Thyroid gland (tissue), 4 donors: ENCODE measurements at regions not wholly inside any gene's neighbourhood (a gene's known extent, or its start where the extent isn't known, plus 50 kb on each side); places are given as distances from the start of the nearest gene placed in this dataset.

Source experiments
- DNase-seq, 2 donors: peaks; one replicate each; pipeline ENCODE4 v3.0.0-alpha.2; 2019
- H3K27ac ChIP-seq, 3 donors: fragments of 200-600 bp; sonication (generic); 1 replicate in 2 of 3; 2 replicates in 1 of 3; pipeline ENCODE4 v1.5.1; 2016 to 2019; ENCODE audit warnings: mild to moderate bottlenecking in 1 of 3, moderate library complexity in 1 of 3
- H3K27me3 ChIP-seq: fragments of 200-600 bp; sonication (generic); one replicate; pipeline ENCODE4 v1.5.1; 2019
- H3K36me3 ChIP-seq, 2 donors: fragments of 200-600 bp; sonication (generic); one replicate each; pipeline ENCODE4 v1.5.1; 2016 to 2019
- H3K4me1 ChIP-seq, 2 donors: fragments of 200-600 bp; sonication (generic); one replicate each; pipeline ENCODE4 v1.5.1; 2017 to 2019
- H3K4me3 ChIP-seq, 3 donors: fragments of 200-600 bp; sonication (generic); replicated peaks in 1 of 3; 1 replicate in 2 of 3; 2 replicates in 1 of 3; pipeline ENCODE4 v1.5.1; 2016; ENCODE audit warnings: mild to moderate bottlenecking in 1 of 3
- H3K9me3 ChIP-seq: fragments of 200-600 bp; sonication (generic); one replicate; pipeline ENCODE4 v1.5.1; 2017
- CTCF ChIP-seq, 6 experiments: fragments of 200-600 bp in 3 of 6; fragments of 450-650 bp in 3 of 6; sonication (generic) in 3 of 6; IDR thresholded peaks; one replicate each; pipeline ENCODE4 v1.5.1; 2016 to 2019; ENCODE audit warnings: antibody characterized with exemption in 6 of 6, mild to moderate bottlenecking in 2 of 6, inconsistent platforms in 1 of 6, moderate library complexity in 1 of 6
- POLR2A ChIP-seq, 2 donors: fragments of 450-650 bp; IDR thresholded peaks; one replicate each; pipeline ENCODE4 v1.6.1; 2017; ENCODE audit warnings: antibody characterized with exemption in 2 of 2, mild to moderate bottlenecking in 2 of 2, moderate library complexity in 1 of 2
- WGBS, 2 donors: methylation state at CpG; one replicate each; pipeline ENCODE4 v1.1.5; 2017; 5-methylcytosine and 5-hydroxymethylcytosine counted together
- intact Hi-C: fragments of 100-400 bp; cut with DNase I; formaldehyde crosslinking; loops from one replicate; pipeline ENCODE4 v1.15.1; 2023

- H3K27me3 ChIP-seq, result no peaks in the 10 kb centered on the region
These were observed 752.9 kb upstream of the CT83 start for GRCh38 chrX:117215683-117216082.

GRCh38 chrX:117196481-117196880 is 733.7 kb upstream of the CT83 start:
- H3K9me3 ChIP-seq, result no peaks in the 10 kb centered on the region
- DNase-seq, result no peak
- intact Hi-C loops, result no loop called here
- H3K4me1 ChIP-seq, result no peaks in the 10 kb centered on the region
- no peaks in the 10 kb centered on the region for H3K36me3 ChIP-seq
- TF ChIP-seq CTCF (IDR thresholded peaks at IDR 0.05) (no peak), POLR2A (IDR thresholded peaks at IDR 0.05) (no peak)
- 41 to 54% methylated on average over 2 to 3 of the region's 3 CpGs for WGBS, 2 donors
- no peak overlapping the region for H3K27ac ChIP-seq
- no peak overlapping the region for H3K4me3 ChIP-seq
- no peaks in the 10 kb centered on the region for H3K27me3 ChIP-seq

More at GRCh38 chrX:117215683-117216082, 752.9 kb upstream of the CT83 start:
- TF ChIP-seq POLR2A (IDR thresholded peaks at IDR 0.05) (no peak), CTCF (IDR thresholded peaks at IDR 0.05) (no peak)
- H3K9me3 ChIP-seq, result no peaks in the 10 kb centered on the region
- intact Hi-C loops, result no loop called here
- H3K36me3 ChIP-seq, result no peaks in the 10 kb centered on the region
- no peaks in the 10 kb centered on the region for H3K4me1 ChIP-seq
- H3K4me3 ChIP-seq, result no peak overlapping the region
- DNase-seq, result no peak
- WGBS, 2 donors, result 83 to 85% methylated on average over 1 of the region's 1 CpG
- no peak overlapping the region for H3K27ac ChIP-seq

GRCh38 chrX:117147249-117147648 is 684.5 kb upstream of the CT83 start:
- no peak for DNase-seq

GRCh38 chrX:117138070-117138469 is 675.3 kb upstream of the CT83 start:
- Histone ChIP-seq H3K27ac (no peak overlapping the region), H3K9me3 (no peaks in the 10 kb centered on the region), H3K36me3 (no peaks in the 10 kb centered on the region), H3K27me3 (no peaks in the 10 kb centered on the region), H3K4me1 (no peaks in the 10 kb centered on the region), H3K4me3 (no peak overlapping the region)
- intact Hi-C loops, result no loop called here
- TF ChIP-seq POLR2A (IDR thresholded peaks at IDR 0.05) (no peak), CTCF (IDR thresholded peaks at IDR 0.05) (no peak)
- WGBS, 2 donors, result 88 to 94% methylated on average over 2 of the region's 2 CpGs
- no peak for DNase-seq

More at GRCh38 chrX:117147249-117147648, 684.5 kb upstream of the CT83 start:
- H3K9me3 ChIP-seq, result no peaks in the 10 kb centered on the region
- TF ChIP-seq POLR2A (IDR thresholded peaks at IDR 0.05) (no peak), CTCF (IDR thresholded peaks at IDR 0.05) (no peak)
- H3K4me3 ChIP-seq, result no peak overlapping the region
- intact Hi-C loops, result no loop called here
- H3K27me3 ChIP-seq, result no peaks in the 10 kb centered on the region
- H3K4me1 ChIP-seq, result no peaks in the 10 kb centered on the region
- no peak overlapping the region for H3K27ac ChIP-seq
- H3K36me3 ChIP-seq, result no peaks in the 10 kb centered on the region

- TF ChIP-seq CTCF (IDR thresholded peaks at IDR 0.05) (no peak), POLR2A (IDR thresholded peaks at IDR 0.05) (no peak)
- no peaks in the 10 kb centered on the region for H3K4me1 ChIP-seq
- no peak overlapping the region for H3K4me3 ChIP-seq
- no peaks in the 10 kb centered on the region for H3K27me3 ChIP-seq
- intact Hi-C loops, result no loop called here
- no peaks in the 10 kb centered on the region for H3K36me3 ChIP-seq
- DNase-seq, result no peak
- WGBS, 2 donors, result 53 to 70% methylated on average over 2 of the region's 2 CpGs
- no peaks in the 10 kb centered on the region for H3K9me3 ChIP-seq
- H3K27ac ChIP-seq, result no peak overlapping the region
These were observed 672.2 kb upstream of the CT83 start for GRCh38 chrX:117134983-117135382.
